Panc1 (cell line): ENCODE measurements at regions not wholly inside any gene's neighbourhood (a gene's known extent, or its start where the extent isn't known, plus 50 kb on each side); places are given as distances from the start of the nearest gene placed in this dataset.

Experiments
- ATAC-seq: fragments of 200-7000 bp; cut with Tn5 transposase; 2 replicates; pipeline ENCODE4 v1.9.1; 2020; ENCODE audit warnings: mild to moderate bottlenecking, moderate library complexity
- BruUV-seq: library from RNA; stranded (reverse); fragments of 400-500 nt; replicated peaks from 2 replicates; lab custom pipeline; 2021; lab: Mats Ljungman, UMichigan
- CTCF ChIA-PET: fragments of 300-600 bp; sonication (Branson Sonifier 250); formaldehyde crosslinking; loops from one replicate; lab custom pipeline; 2022; ENCODE audit warnings: antibody characterized with exemption; lab: Charles Lee
- POLR2A ChIA-PET: fragments of 300-600 bp; sonication (Branson Sonifier 250); formaldehyde crosslinking; loops from one replicate; lab custom pipeline; 2022; ENCODE audit warnings: antibody characterized with exemption; lab: Charles Lee
- DNase-seq: peaks from one replicate; pipeline ENCODE4 v3.0.0-alpha.2; 2010; ENCODE audit warnings: low read depth, low spot score
- H3K27ac ChIP-seq: 2 replicates; pipeline ENCODE4 v1.5.1; 2011; ENCODE audit warnings: mild to moderate bottlenecking, low read length, inconsistent platforms
- H3K27me3 ChIP-seq: fragments of 200-500 bp; sonication (Bioruptor generic); 2 replicates; pipeline ENCODE4 v1.6.0; 2014; ENCODE audit warnings: low read length, inconsistent platforms; ENCODE audit not compliant: control insufficient read depth, insufficient read depth
- H3K36me3 ChIP-seq: fragments of 200-500 bp; sonication (Bioruptor generic); 2 replicates; pipeline ENCODE4 v1.5.1; 2014; ENCODE audit warnings: inconsistent platforms, mild to moderate bottlenecking, low read length, moderate library complexity; ENCODE audit not compliant: control insufficient read depth, insufficient read depth
- H3K4me1 ChIP-seq: 2 replicates; pipeline ENCODE4 v1.5.1; 2011; ENCODE audit warnings: inconsistent platforms, mild to moderate bottlenecking, low read length, moderate library complexity; ENCODE audit not compliant: control insufficient read depth, insufficient read depth
- H3K4me3 ChIP-seq, 2 experiments: 2 replicates each; pipeline ENCODE4 v1.5.1; 2011 to 2012; ENCODE audit warnings: low read depth in 2 of 2, low read length in 2 of 2, mild to moderate bottlenecking in 2 of 2, inconsistent platforms in 1 of 2, moderate library complexity in 1 of 2
- H3K9me3 ChIP-seq: fragments of 200-500 bp; sonication (Bioruptor generic); 2 replicates; pipeline ENCODE4 v1.5.1; 2014; ENCODE audit warnings: low read depth, mild to moderate bottlenecking, inconsistent platforms, low read length, moderate library complexity; ENCODE audit not compliant: control insufficient read depth, insufficient read depth
- POLR2AphosphoS5 ChIP-seq: IDR thresholded peaks from 2 replicates; pipeline ENCODE4 v1.6.1; 2012; ENCODE audit warnings: mild to moderate bottlenecking, low read depth, low read length, moderate library complexity
- SIN3A ChIP-seq: IDR thresholded peaks from 2 replicates; pipeline ENCODE4 v1.6.1; 2012; ENCODE audit warnings: low read depth, mild to moderate bottlenecking, low read length, moderate library complexity, borderline replicate concordance; ENCODE audit not compliant: insufficient read depth
- TCF7L2 ChIP-seq: IDR thresholded peaks from 2 replicates; pipeline ENCODE4 v1.6.1; 2011; ENCODE audit warnings: mild to moderate bottlenecking, low read depth, low read length, inconsistent platforms
- in situ Hi-C: cut with HindIII; loops from 2 replicates; pipeline ENCODE4 v1.10.0; 2016; ENCODE audit warnings: low sequenced_read_pairs, low pct_unique_long_range_greater_than_20kb
- intact Hi-C: fragments of 100-400 bp; cut with micrococcal nuclease; formaldehyde crosslinking; loops from one replicate; pipeline ENCODE4 v1.10.0; 2022; ENCODE audit not compliant: unreplicated experiment
- TF ChIP-seq, protein P1 (sequence below): fragments of 450-650 bp; IDR thresholded peaks from 2 replicates; pipeline ENCODE4 v1.5.1; 2017; ENCODE audit warnings: mild to moderate bottlenecking
- TF ChIP-seq, protein P2 (sequence below), 2 experiments: IDR thresholded peaks; 2 replicates each; pipeline ENCODE4 v1.6.1; 2011 to 2012; ENCODE audit warnings: low read depth in 2 of 2, control low read depth in 1 of 2, low read length in 1 of 2, mild to moderate bottlenecking in 1 of 2, moderate library complexity in 1 of 2; ENCODE audit not compliant: insufficient read depth in 1 of 2

DNA sequence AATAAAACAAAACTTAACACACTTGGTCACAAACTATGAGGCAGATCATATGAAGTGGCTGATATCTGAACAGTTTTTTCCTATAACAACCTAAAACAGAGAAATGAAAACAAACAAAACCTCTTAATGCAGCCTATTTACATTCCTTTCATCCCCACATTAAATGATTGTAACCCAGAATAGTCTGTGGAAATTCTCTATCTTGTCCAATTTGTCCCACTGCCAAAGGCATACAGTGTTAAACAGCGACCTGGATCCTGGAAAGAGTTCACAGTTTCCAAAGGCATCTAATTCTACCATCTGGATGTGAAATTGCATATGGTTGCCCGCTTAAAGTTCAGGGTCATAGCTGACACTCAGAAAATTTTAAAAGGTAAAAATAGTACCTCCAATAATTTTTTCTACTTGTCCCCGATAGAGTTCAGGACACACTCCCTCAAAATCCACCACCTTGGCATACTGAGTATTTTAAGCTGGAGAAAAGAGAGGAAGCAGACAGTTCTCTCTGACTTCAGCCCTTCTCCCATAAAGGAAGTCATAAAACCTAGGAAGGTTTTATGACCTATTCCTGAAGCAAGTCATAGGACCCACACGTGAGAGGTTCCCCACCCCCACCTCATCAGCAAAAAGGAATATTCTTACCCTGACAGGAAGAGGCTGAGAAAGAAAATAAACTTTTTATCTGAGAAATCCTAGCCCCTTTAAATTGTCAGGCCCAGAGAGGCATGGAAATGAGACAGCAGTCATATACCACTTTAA is 270.2 kb downstream of the PAPSS1 start:
- Histone ChIP-seq H3K27ac (no peak overlapping the region), H3K9me3 (no peaks in the 10 kb centered on the region), H3K36me3 (no peaks in the 10 kb centered on the region), H3K4me3 (no peak overlapping the region), H3K27me3 (no peaks in the 10 kb centered on the region), H3K4me1 (no peaks in the 10 kb centered on the region)
- intact Hi-C loops: no loop called here
- ChIA-PET POLR2A (no interaction called here), CTCF (no interaction called here)
- no peak for DNase-seq
- no peak for TF ChIP-seq POLR2AphosphoS5
- TF ChIP-seq SIN3A: no peak
- TF ChIP-seq, protein P1, sequence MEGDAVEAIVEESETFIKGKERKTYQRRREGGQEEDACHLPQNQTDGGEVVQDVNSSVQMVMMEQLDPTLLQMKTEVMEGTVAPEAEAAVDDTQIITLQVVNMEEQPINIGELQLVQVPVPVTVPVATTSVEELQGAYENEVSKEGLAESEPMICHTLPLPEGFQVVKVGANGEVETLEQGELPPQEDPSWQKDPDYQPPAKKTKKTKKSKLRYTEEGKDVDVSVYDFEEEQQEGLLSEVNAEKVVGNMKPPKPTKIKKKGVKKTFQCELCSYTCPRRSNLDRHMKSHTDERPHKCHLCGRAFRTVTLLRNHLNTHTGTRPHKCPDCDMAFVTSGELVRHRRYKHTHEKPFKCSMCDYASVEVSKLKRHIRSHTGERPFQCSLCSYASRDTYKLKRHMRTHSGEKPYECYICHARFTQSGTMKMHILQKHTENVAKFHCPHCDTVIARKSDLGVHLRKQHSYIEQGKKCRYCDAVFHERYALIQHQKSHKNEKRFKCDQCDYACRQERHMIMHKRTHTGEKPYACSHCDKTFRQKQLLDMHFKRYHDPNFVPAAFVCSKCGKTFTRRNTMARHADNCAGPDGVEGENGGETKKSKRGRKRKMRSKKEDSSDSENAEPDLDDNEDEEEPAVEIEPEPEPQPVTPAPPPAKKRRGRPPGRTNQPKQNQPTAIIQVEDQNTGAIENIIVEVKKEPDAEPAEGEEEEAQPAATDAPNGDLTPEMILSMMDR: no peak
- TF ChIP-seq TCF7L2: no peak
- TF ChIP-seq, protein P2, sequence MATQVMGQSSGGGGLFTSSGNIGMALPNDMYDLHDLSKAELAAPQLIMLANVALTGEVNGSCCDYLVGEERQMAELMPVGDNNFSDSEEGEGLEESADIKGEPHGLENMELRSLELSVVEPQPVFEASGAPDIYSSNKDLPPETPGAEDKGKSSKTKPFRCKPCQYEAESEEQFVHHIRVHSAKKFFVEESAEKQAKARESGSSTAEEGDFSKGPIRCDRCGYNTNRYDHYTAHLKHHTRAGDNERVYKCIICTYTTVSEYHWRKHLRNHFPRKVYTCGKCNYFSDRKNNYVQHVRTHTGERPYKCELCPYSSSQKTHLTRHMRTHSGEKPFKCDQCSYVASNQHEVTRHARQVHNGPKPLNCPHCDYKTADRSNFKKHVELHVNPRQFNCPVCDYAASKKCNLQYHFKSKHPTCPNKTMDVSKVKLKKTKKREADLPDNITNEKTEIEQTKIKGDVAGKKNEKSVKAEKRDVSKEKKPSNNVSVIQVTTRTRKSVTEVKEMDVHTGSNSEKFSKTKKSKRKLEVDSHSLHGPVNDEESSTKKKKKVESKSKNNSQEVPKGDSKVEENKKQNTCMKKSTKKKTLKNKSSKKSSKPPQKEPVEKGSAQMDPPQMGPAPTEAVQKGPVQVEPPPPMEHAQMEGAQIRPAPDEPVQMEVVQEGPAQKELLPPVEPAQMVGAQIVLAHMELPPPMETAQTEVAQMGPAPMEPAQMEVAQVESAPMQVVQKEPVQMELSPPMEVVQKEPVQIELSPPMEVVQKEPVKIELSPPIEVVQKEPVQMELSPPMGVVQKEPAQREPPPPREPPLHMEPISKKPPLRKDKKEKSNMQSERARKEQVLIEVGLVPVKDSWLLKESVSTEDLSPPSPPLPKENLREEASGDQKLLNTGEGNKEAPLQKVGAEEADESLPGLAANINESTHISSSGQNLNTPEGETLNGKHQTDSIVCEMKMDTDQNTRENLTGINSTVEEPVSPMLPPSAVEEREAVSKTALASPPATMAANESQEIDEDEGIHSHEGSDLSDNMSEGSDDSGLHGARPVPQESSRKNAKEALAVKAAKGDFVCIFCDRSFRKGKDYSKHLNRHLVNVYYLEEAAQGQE (IDR thresholded peaks at IDR 0.05; ENCODE audit: insufficient read depth in 1 of 2, low read depth in 2 of 2, low read length in 1 of 2): no peak
- no peak for ATAC-seq
- BruUV-seq: no TSS peak
- in situ Hi-C loops: no loop called here

DNA sequence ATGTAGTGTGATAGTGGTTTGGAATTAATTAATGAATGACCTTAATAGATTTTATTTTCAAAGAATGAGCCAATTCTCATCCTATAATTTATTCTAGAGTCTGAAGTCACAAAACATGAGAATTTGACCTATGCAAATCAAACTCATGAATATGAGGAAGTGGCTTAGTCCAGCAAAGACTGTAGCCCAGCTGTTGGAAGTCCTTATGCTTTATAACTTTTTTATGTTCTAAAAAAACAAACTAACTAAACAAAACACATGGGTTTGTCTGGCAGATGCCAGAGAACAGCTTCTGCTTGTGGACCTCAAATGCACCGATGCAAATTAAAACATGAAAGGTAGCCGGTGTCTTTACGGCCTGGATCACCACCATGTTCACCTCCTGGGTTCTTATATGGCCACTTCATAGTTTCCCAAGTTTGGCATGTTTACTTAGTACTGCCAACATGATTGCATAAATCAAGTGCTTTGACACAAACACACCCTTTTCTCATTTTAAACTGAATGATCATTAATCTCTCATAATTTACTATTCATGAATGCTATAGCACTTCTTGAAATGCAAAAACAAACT is 277.4 kb downstream of the PAPSS1 start:
- ChIA-PET CTCF (no interaction called here), POLR2A (no interaction called here)
- in situ Hi-C loops: no loop called here
- ATAC-seq: no peak
- Histone ChIP-seq H3K9me3 (no peaks in the 10 kb centered on the region), H3K27ac (no peak overlapping the region), H3K27me3 (no peaks in the 10 kb centered on the region), H3K36me3 (no peaks in the 10 kb centered on the region), H3K4me1 (no peaks in the 10 kb centered on the region), H3K4me3 (no peak overlapping the region)
- intact Hi-C loops: no loop called here
- no peak for DNase-seq
- no TSS peak for BruUV-seq
- TF ChIP-seq TCF7L2 (no peak), SIN3A (no peak), POLR2AphosphoS5 (no peak)
- TF ChIP-seq, protein P1: no peak
- TF ChIP-seq, protein P2 (IDR thresholded peaks at IDR 0.05; ENCODE audit: insufficient read depth in 1 of 2, low read depth in 2 of 2, low read length in 1 of 2): no peak
